PC-3 (cell line): ENCODE measurements at regions not wholly inside any gene's neighbourhood (a gene's known extent, or its start where the extent isn't known, plus 50 kb on each side); places are given as distances from the start of the nearest gene placed in this dataset.

ENCODE experiments used
- CTCF ChIP-seq: fragments of 300-600 bp; sonication (generic); conservative IDR thresholded peaks from 2 replicates; pipeline ENCODE4 v1.5.1; 2017; ENCODE audit warnings: antibody characterized with exemption, low read depth, mild to moderate bottlenecking, low read length
- EZH2 ChIP-seq: fragments of 300-600 bp; sonication (generic); IDR thresholded peaks from one replicate; pipeline ENCODE4 v1.6.1; 2017; ENCODE audit warnings: antibody characterized with exemption, mild to moderate bottlenecking, low read length; ENCODE audit not compliant: unreplicated experiment

GRCh38 chr12:25384893-25385248 lies 134.1 kb upstream of the KRAS start:
- TF ChIP-seq CTCF (no peak), EZH2 (no peak)
